Transverse colon (tissue), 4 donors: ENCODE measurements at regions not wholly inside any gene's neighbourhood (a gene's known extent, or its start where the extent isn't known, plus 50 kb on each side); places are given as distances from the start of the nearest gene placed in this dataset.

Source experiments
- DNase-seq: peaks from one replicate; pipeline ENCODE4 v3.0.0-alpha.2; 2019
- H3K27ac ChIP-seq, 4 donors: fragments of 200-600 bp; sonication (generic); 2 replicates each; pipeline ENCODE4 v1.5.1; 2016 to 2018; ENCODE audit warnings: inconsistent platforms in 4 of 4
- H3K27me3 ChIP-seq: fragments of 200-600 bp; sonication (generic); 2 replicates; pipeline ENCODE4 v1.5.1; 2017; ENCODE audit warnings: inconsistent platforms
- H3K36me3 ChIP-seq, 4 donors: fragments of 200-600 bp; sonication (generic); 2 replicates each; pipeline ENCODE4 v1.5.1; 2017 to 2019; ENCODE audit warnings: inconsistent platforms in 4 of 4
- H3K4me1 ChIP-seq, 4 donors: fragments of 200-600 bp; sonication (generic); 2 replicates each; pipeline ENCODE4 v1.5.1; 2017 to 2020; ENCODE audit warnings: inconsistent platforms in 4 of 4
- H3K4me3 ChIP-seq, 4 donors: fragments of 200-600 bp; sonication (generic); 1 replicate in 1 of 4; 2 replicates in 3 of 4; pipeline versions ENCODE4 v1.5.1 to v1.6.1; 2017 to 2019; ENCODE audit warnings: inconsistent platforms in 4 of 4
- H3K9me3 ChIP-seq, 2 donors: fragments of 200-600 bp; sonication (generic); 2 replicates each; pipeline ENCODE4 v1.5.1; 2017 to 2019; ENCODE audit warnings: inconsistent platforms in 2 of 2
- EP300 ChIP-seq: sonication (generic); formaldehyde crosslinking; IDR thresholded peaks from one replicate; pipeline ENCODE4 v1.6.1; 2017; ENCODE audit warnings: antibody characterized with exemption, low read depth
- POLR2A ChIP-seq: fragments of 450-650 bp; IDR thresholded peaks from one replicate; pipeline ENCODE4 v1.6.1; 2016; ENCODE audit warnings: antibody characterized with exemption, mild to moderate bottlenecking, moderate library complexity
- POLR2AphosphoS5 ChIP-seq, 3 donors: sonication (generic); formaldehyde crosslinking; IDR thresholded peaks; one replicate each; pipeline ENCODE4 v1.6.1; 2016; ENCODE audit warnings: antibody characterized with exemption in 3 of 3
- WGBS, 2 donors: methylation state at CpG; one replicate each; pipeline ENCODE4 v1.1.5; 2018; ENCODE audit warnings: low coverage in 1 of 2; 5-methylcytosine and 5-hydroxymethylcytosine counted together
- in situ Hi-C, 4 donors: fragments of 200-750 bp; cut with MboI; loops; one replicate each; pipeline versions ENCODE4 v1.15.0 to v1.15.1; 2017; ENCODE audit warnings: low sequenced_read_pairs in 3 of 4, low pct_ligation_motif_present in 1 of 4, low pct_unique_long_range_greater_than_20kb in 1 of 4
- intact Hi-C: fragments of 100-400 bp; cut with DNase I; formaldehyde crosslinking; loops from one replicate; pipeline ENCODE4 v1.15.1; 2023; ENCODE audit warnings: low total_unique reads
- TF ChIP-seq, protein P1 (sequence below), 5 experiments: fragments of 200-600 bp in 3 of 5; fragments of 450-650 bp in 2 of 5; sonication (generic) in 3 of 5; IDR thresholded peaks; 1 replicate in 2 of 5; 2 replicates in 3 of 5; pipeline ENCODE4 v1.5.1; 2016 to 2017; ENCODE audit warnings: antibody characterized with exemption in 5 of 5, inconsistent platforms in 3 of 5, mild to moderate bottlenecking in 2 of 5, moderate library complexity in 1 of 5

DNA sequence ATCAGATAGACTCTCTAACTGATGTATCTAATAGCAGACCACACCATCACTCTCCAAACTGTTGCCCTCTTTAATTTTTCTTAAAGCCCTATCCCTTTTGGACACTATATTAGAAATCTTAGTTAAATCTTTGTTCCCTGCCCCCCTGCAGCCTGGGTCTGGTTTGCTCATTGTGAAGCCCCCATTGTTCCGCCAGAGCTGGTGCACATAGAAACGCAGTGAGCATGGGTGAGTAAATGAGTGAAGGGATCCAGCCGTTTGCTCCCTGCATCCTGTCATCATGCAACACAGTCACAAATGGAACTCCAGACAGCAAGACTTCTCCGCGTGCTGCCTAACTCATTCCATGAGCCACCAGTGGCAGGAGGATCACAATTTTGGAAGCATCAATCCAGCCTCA is 402.5 kb downstream of the PREX1 start:
- in situ Hi-C loops (no loop called here), intact Hi-C loops (no loop called here)
- no peaks in the 10 kb centered on the region for H3K4me1 ChIP-seq
- no peak overlapping the region for H3K27ac ChIP-seq
- WGBS, 2 donors: 76% methylated on average over 5 of the region's 5 CpGs; no CpG with 5 or more reads in 1 of the 2 donors
- peaks cover 7% of the 10 kb centered on the region for H3K27me3 ChIP-seq
- no peak for DNase-seq
- H3K9me3 ChIP-seq: no peaks in the 10 kb centered on the region
- no peaks in the 10 kb centered on the region for H3K36me3 ChIP-seq
- no peak for TF ChIP-seq POLR2A
- TF ChIP-seq POLR2AphosphoS5 (IDR thresholded peaks at IDR 0.05): no peak
- TF ChIP-seq EP300: no peak
- TF ChIP-seq, protein P1, sequence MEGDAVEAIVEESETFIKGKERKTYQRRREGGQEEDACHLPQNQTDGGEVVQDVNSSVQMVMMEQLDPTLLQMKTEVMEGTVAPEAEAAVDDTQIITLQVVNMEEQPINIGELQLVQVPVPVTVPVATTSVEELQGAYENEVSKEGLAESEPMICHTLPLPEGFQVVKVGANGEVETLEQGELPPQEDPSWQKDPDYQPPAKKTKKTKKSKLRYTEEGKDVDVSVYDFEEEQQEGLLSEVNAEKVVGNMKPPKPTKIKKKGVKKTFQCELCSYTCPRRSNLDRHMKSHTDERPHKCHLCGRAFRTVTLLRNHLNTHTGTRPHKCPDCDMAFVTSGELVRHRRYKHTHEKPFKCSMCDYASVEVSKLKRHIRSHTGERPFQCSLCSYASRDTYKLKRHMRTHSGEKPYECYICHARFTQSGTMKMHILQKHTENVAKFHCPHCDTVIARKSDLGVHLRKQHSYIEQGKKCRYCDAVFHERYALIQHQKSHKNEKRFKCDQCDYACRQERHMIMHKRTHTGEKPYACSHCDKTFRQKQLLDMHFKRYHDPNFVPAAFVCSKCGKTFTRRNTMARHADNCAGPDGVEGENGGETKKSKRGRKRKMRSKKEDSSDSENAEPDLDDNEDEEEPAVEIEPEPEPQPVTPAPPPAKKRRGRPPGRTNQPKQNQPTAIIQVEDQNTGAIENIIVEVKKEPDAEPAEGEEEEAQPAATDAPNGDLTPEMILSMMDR (IDR thresholded peaks at IDR 0.05): no peak
- H3K4me3 ChIP-seq: no peak overlapping the region

DNA sequence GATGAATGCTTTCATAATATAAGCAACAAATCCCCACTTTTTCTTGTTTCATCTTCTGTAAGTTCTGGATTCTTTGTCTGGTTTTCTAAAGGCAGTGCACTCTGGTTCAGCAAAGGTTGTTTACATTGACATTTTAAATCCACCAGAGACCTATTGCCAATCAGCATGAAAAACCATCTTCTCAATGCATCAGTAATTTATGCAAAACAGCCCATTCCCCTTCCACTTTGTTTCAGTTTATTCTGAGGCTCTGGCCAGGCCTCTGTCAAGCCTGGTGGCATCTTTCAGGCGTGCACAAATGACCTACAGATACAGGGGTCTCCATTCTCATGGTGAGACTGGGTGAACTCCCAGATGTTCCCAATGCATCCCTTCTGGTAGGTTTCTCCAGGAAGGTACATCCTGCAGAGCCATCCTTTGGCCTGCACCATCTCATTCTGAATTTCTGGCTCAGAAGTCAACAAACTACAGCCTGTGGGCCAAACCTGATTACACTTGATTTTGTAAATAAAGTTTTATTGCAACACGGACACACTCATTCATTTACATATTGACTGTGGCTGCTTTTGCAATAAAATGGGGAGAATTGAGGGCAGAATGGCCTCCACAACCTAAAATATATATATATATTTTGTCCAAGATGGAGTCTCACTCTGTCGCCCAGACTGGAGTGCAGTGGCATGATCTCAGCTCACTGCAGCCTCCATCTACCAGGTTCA is 405.4 kb downstream of the PREX1 start:
- in situ Hi-C loops (no loop called here), intact Hi-C loops (no loop called here)

DNA sequence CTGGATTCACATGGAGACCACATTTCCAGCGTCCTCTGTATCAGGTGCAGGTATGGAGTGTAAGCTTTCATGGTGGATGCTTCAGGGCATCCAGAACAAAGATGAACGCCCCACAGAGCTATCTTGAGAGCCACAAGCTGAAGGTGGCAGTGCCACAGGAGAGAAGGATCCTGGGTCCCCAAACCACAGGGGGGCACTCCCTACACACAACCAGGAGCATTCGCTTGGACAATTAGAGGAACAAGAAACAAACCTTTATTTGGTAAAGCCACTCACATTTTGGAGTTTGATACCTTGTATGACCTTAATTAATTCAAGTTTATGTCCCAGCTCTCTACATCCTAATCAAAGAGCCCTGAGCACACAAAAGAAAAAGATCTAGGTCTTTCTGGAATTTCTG is 406.3 kb downstream of the PREX1 start:
- Histone ChIP-seq H3K4me1 (no peaks in the 10 kb centered on the region), H3K4me3 (no peak overlapping the region), H3K27ac (no peak overlapping the region), H3K27me3 (peaks cover 7% of the 10 kb centered on the region), H3K9me3 (no peaks in the 10 kb centered on the region), H3K36me3 (no peaks in the 10 kb centered on the region)
- in situ Hi-C loops (no loop called here), intact Hi-C loops (no loop called here)
- TF ChIP-seq, protein P1 (IDR thresholded peaks at IDR 0.05): no peak
- TF ChIP-seq POLR2AphosphoS5 (IDR thresholded peaks at IDR 0.05) (no peak), EP300 (no peak), POLR2A (no peak)
- DNase-seq: no peak
- WGBS, 2 donors: 58% methylated on average over 3 of the region's 3 CpGs; no CpG with 5 or more reads in 1 of the 2 donors

More for the DNA sequence above, 405.4 kb downstream of the PREX1 start:
- 63 to 73% methylated on average over 1 to 3 of the region's 3 CpGs for WGBS, 2 donors
- no peak overlapping the region for H3K27ac ChIP-seq
- DNase-seq: no peak
- H3K27me3 ChIP-seq: peaks cover 7% of the 10 kb centered on the region
- no peak overlapping the region for H3K4me3 ChIP-seq
- no peaks in the 10 kb centered on the region for H3K36me3 ChIP-seq
- TF ChIP-seq POLR2A (no peak), POLR2AphosphoS5 (IDR thresholded peaks at IDR 0.05) (no peak), EP300 (no peak)
- TF ChIP-seq, protein P1 (IDR thresholded peaks at IDR 0.05): no peak
- no peaks in the 10 kb centered on the region for H3K9me3 ChIP-seq
- no peaks in the 10 kb centered on the region for H3K4me1 ChIP-seq

DNA sequence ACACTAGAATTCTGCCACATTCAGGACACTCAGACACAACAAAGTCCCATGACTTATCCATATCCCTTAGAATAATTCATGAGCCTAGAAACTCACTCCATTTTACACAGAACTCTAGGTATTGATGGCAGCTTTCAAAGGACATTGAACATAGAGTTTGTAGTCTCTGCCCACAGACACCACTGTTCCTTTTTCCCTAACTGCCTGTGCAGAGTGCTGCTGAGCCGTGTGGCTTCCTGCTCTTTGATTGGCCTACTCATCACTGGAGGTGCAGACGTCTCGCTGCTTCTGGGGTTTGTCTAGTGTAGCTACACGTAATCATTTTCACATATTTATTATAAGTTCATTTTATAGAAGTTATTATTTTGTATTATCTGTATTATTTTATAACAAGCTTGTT is 407.6 kb downstream of the PREX1 start:
- no peaks in the 10 kb centered on the region for H3K4me1 ChIP-seq
- TF ChIP-seq EP300 (no peak), POLR2A (no peak), POLR2AphosphoS5 (IDR thresholded peaks at IDR 0.05) (no peak)
- TF ChIP-seq, protein P1 (IDR thresholded peaks at IDR 0.05): no peak
- no peaks in the 10 kb centered on the region for H3K9me3 ChIP-seq
- WGBS, 2 donors: 74 to 79% methylated on average over 4 of the region's 4 CpGs
- H3K36me3 ChIP-seq: no peaks in the 10 kb centered on the region
- no peak overlapping the region for H3K4me3 ChIP-seq
- intact Hi-C loops (no loop called here), in situ Hi-C loops (no loop called here)
- DNase-seq: no peak
- no peak overlapping the region for H3K27ac ChIP-seq
- no peaks in the 10 kb centered on the region for H3K27me3 ChIP-seq
